H9 (cell line): ENCODE measurements at regions not wholly inside any gene's neighbourhood (a gene's known extent, or its start where the extent isn't known, plus 50 kb on each side); places are given as distances from the start of the nearest gene placed in this dataset.

Source experiments
- DNase-seq: peaks from one replicate; pipeline ENCODE4 v3.0.0-alpha.2; 2017
- H2AFZ ChIP-seq: one replicate; pipeline ENCODE4 v1.6.1; 2013; ENCODE audit warnings: mild to moderate bottlenecking, low read length, control low read depth, moderate library complexity
- H2AK5ac ChIP-seq: 2 replicates; pipeline ENCODE4 v1.6.1; 2013; ENCODE audit warnings: low read length, control low read depth, mixed read lengths; ENCODE audit not compliant: insufficient read length
- H2BK120ac ChIP-seq: one replicate; pipeline ENCODE4 v1.6.1; 2013; ENCODE audit warnings: low read depth, mild to moderate bottlenecking, low read length, control low read depth, inconsistent platforms; ENCODE audit not compliant: poor library complexity, severe bottlenecking
- H2BK12ac ChIP-seq: 2 replicates; pipeline ENCODE4 v1.6.1; 2013; ENCODE audit warnings: low read length, control low read depth, mixed read lengths, low read depth; ENCODE audit not compliant: insufficient read length
- H2BK15ac ChIP-seq: 2 replicates; pipeline ENCODE4 v1.6.1; 2013; ENCODE audit warnings: low read depth, low read length, control low read depth
- H2BK20ac ChIP-seq: one replicate; pipeline ENCODE4 v1.6.1; 2013; ENCODE audit warnings: low read depth, mild to moderate bottlenecking, low read length, control low read depth, inconsistent platforms; ENCODE audit not compliant: poor library complexity, severe bottlenecking
- H2BK5ac ChIP-seq: 2 replicates; pipeline ENCODE4 v1.6.1; 2013; ENCODE audit warnings: low read length, control low read depth, mixed read lengths; ENCODE audit not compliant: insufficient read length
- H3K14ac ChIP-seq: 2 replicates; pipeline ENCODE4 v1.6.1; 2013; ENCODE audit warnings: low read length, control low read depth; ENCODE audit not compliant: insufficient read depth
- H3K18ac ChIP-seq: 2 replicates; pipeline ENCODE4 v1.6.1; 2013; ENCODE audit warnings: low read depth, mild to moderate bottlenecking, mixed read lengths, low read length, control low read depth; ENCODE audit not compliant: insufficient read length
- H3K23ac ChIP-seq: 2 replicates; pipeline ENCODE4 v1.6.1; 2013; ENCODE audit warnings: low read length, control low read depth, mixed read lengths, low read depth; ENCODE audit not compliant: insufficient read length
- H3K23me2 ChIP-seq: 2 replicates; pipeline ENCODE4 v1.6.1; 2013; ENCODE audit warnings: low read depth, mild to moderate bottlenecking, mixed read lengths, low read length, control low read depth; ENCODE audit not compliant: insufficient read length, poor library complexity, severe bottlenecking
- H3K27ac ChIP-seq: 2 replicates; pipeline ENCODE4 v1.5.1; 2013; ENCODE audit warnings: low read length, control low read depth, mixed read lengths, low read depth; ENCODE audit not compliant: insufficient read length
- H3K27me3 ChIP-seq: 2 replicates; pipeline ENCODE4 v1.6.1; 2013; ENCODE audit warnings: low read length, control low read depth, inconsistent platforms; ENCODE audit not compliant: insufficient read depth
- H3K4ac ChIP-seq: 2 replicates; pipeline ENCODE4 v1.6.1; 2013; ENCODE audit warnings: low read depth, mild to moderate bottlenecking, control low read depth, inconsistent platforms, low read length, moderate library complexity
- H3K4me1 ChIP-seq: 2 replicates; pipeline ENCODE4 v1.6.1; 2013; ENCODE audit warnings: low read length, control low read depth, inconsistent platforms; ENCODE audit not compliant: insufficient read depth
- H3K4me2 ChIP-seq: 2 replicates; pipeline ENCODE4 v1.6.1; 2013; ENCODE audit warnings: low read length, control low read depth, mixed read lengths; ENCODE audit not compliant: insufficient read length, insufficient read depth
- H3K56ac ChIP-seq: 2 replicates; pipeline ENCODE4 v1.6.1; 2013; ENCODE audit warnings: low read depth, mild to moderate bottlenecking, mixed read lengths, low read length, control low read depth; ENCODE audit not compliant: insufficient read length
- H3K79me1 ChIP-seq: 2 replicates; pipeline ENCODE4 v1.6.1; 2013; ENCODE audit warnings: low read depth, mild to moderate bottlenecking, moderate library complexity, low read length, control low read depth, inconsistent platforms; ENCODE audit not compliant: insufficient read depth, poor library complexity, severe bottlenecking
- H3K79me2 ChIP-seq: 2 replicates; pipeline ENCODE4 v1.6.1; 2013; ENCODE audit warnings: low read length, control low read depth, inconsistent platforms; ENCODE audit not compliant: insufficient read depth
- H3K9ac ChIP-seq: 2 replicates; pipeline ENCODE4 v1.6.1; 2013; ENCODE audit warnings: low read length, control low read depth, mixed read lengths; ENCODE audit not compliant: insufficient read length; ENCODE audit errors: extremely low read depth
- H3K9me3 ChIP-seq: one replicate; pipeline ENCODE4 v1.6.1; 2013; ENCODE audit warnings: low read depth, low read length, inconsistent platforms; ENCODE audit not compliant: control insufficient read depth
- H3T11ph ChIP-seq: one replicate; pipeline ENCODE4 v1.6.1; 2013; ENCODE audit warnings: mild to moderate bottlenecking, low read length, control low read depth, inconsistent platforms
- H4K20me1 ChIP-seq: one replicate; pipeline ENCODE4 v1.6.1; 2013; ENCODE audit not compliant: control insufficient read depth, insufficient read length, insufficient read depth
- H4K5ac ChIP-seq: 2 replicates; pipeline ENCODE4 v1.6.1; 2013; ENCODE audit warnings: low read depth, mild to moderate bottlenecking, mixed read lengths, low read length, control low read depth; ENCODE audit not compliant: insufficient read length
- H4K8ac ChIP-seq: replicated peaks from 2 replicates; pipeline ENCODE4 v1.6.1; 2013; ENCODE audit warnings: low read length, control low read depth, mixed read lengths, low read depth; ENCODE audit not compliant: insufficient read length
- H4K91ac ChIP-seq: 2 replicates; pipeline ENCODE4 v1.6.1; 2013; ENCODE audit warnings: low read depth, mild to moderate bottlenecking, moderate library complexity, mixed read lengths, low read length, control low read depth; ENCODE audit not compliant: insufficient read length
- H3K27ac Mint-ChIP-seq, 3 experiments: 2 replicates in 2 of 3; 3 replicates in 1 of 3; pipeline ENCODE4 v1.8.0; 2020 to 2021; ENCODE audit warnings: mixed read lengths in 3 of 3, mild to moderate bottlenecking in 1 of 3, moderate library complexity in 1 of 3
- H3K27me3 Mint-ChIP-seq: 2 replicates; pipeline ENCODE4 v1.8.0; 2021; ENCODE audit warnings: low read depth, mild to moderate bottlenecking, moderate library complexity, mixed read lengths
- H3K36me3 Mint-ChIP-seq, 3 experiments: 2 replicates in 2 of 3; 3 replicates in 1 of 3; pipeline ENCODE4 v1.8.0; 2020 to 2021; ENCODE audit warnings: low read depth in 3 of 3, mixed read lengths in 3 of 3; ENCODE audit not compliant: insufficient read depth in 1 of 3
- H3K4me1 Mint-ChIP-seq, 2 experiments: 2 replicates each; pipeline ENCODE4 v1.8.0; 2020; ENCODE audit warnings: mixed read lengths in 2 of 2
- H3K4me3 Mint-ChIP-seq, 2 experiments: 2 replicates in 1 of 2; 3 replicates in 1 of 2; pipeline ENCODE4 v1.8.0; 2020 to 2021; ENCODE audit warnings: mild to moderate bottlenecking in 2 of 2, mixed read lengths in 2 of 2, moderate library complexity in 1 of 2
- H3K9me3 Mint-ChIP-seq, 2 experiments: 2 replicates in 1 of 2; 3 replicates in 1 of 2; pipeline ENCODE4 v1.8.0; 2020; ENCODE audit warnings: mild to moderate bottlenecking in 2 of 2, mixed read lengths in 2 of 2, moderate library complexity in 1 of 2
- WGBS: extraction: QIAGEN DNeasy Blood & Tissue Kit; methylation state at CpG from one replicate; pipeline ENCODE4 v1.1.7; 2013; ENCODE audit warnings: missing lambda C conversion rate, low lambda C conversion rate, mixed read lengths; ENCODE audit not compliant: insufficient read length; ENCODE audit errors: extremely low coverage; 5-methylcytosine and 5-hydroxymethylcytosine counted together
- TF ChIP-seq, protein P1 (sequence below): fragments of 200-600 bp; sonication (generic); conservative IDR thresholded peaks from 3 replicates; pipeline ENCODE4 v1.8.0; 2021; ENCODE audit warnings: antibody characterized with exemption, mild to moderate bottlenecking

DNA sequence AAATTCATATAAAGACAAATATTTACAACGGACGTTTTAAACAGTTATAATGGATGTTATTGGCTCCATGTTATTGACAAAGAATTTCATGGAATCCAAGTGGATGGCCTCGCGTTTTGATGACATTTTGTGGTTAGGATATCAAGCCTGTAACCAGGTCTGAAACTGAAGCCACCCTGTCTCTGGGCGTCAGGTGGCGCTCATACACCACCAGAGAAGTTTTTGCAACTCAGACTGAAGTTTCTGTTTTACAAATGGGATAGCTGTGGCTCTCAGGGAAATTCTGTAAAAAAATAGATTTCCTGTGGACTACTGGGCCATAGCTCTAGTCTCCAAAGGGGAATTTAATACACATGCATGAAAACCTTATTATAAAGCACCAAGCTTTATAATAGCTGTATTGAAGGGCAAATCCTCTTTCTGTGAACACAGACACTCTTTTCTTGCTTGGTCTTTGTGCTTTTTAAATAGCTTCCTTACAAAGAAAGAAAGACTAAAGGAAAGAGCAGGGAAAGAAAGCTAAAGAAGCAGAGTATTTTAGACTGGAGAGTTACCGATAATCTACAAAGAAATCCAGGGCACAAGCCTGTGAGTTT is 86.7 kb downstream of the C18orf54 start:
- peak; percentile 78 for DNase-seq
- Histone ChIP-seq H3K79me1 (no peaks in the 10 kb centered on the region), H3K4me2 (no peak overlapping the region)

More for the DNA sequence above, 86.7 kb downstream of the C18orf54 start:
- H2BK20ac ChIP-seq = no peak overlapping the region
- no peak overlapping the region for H2BK12ac ChIP-seq
- H3T11ph ChIP-seq = no peak overlapping the region
- WGBS = no CpG with 5 or more reads among the region's 7 CpGs
- H4K8ac ChIP-seq = no peak overlapping the region
- Mint-ChIP-seq H3K27ac (peak overlapping the region in 2 of 3 experiments; percentile 56 to 95; a peak in 5 of 7 replicates), H3K36me3 (peaks cover 4 to 17% (median 5%) of the 10 kb centered on the region in 3 experiments; a peak in 5 of 7 replicates), H3K27me3 (no peaks in the 10 kb centered on the region), H3K4me3 (no peak overlapping the region), H3K4me1 (peaks cover 17 to 27% of the 10 kb centered on the region in 2 experiments), H3K9me3 (peaks cover 2 to 11% of the 10 kb centered on the region in 2 experiments; a peak in 3 of 5 replicates)
- no peak overlapping the region for H4K91ac ChIP-seq
- H2AFZ ChIP-seq = no peak overlapping the region
- H3K9ac ChIP-seq = no peak overlapping the region
- no peak overlapping the region for H3K27ac ChIP-seq
- H3K79me2 ChIP-seq = no peaks in the 10 kb centered on the region
- no peak overlapping the region for H3K23ac ChIP-seq
- no peaks in the 10 kb centered on the region for H4K20me1 ChIP-seq
- no peaks in the 10 kb centered on the region for H3K23me2 ChIP-seq
- no peak overlapping the region for H2BK120ac ChIP-seq
- H4K5ac ChIP-seq = no peak overlapping the region
- no peak overlapping the region for H3K14ac ChIP-seq
- H3K56ac ChIP-seq = no peak overlapping the region
- H3K9me3 ChIP-seq = no peaks in the 10 kb centered on the region
- H3K4me1 ChIP-seq = no peaks in the 10 kb centered on the region
- H3K4ac ChIP-seq = no peak overlapping the region
- H2AK5ac ChIP-seq = no peak overlapping the region
- no peaks in the 10 kb centered on the region for H3K27me3 ChIP-seq
- no peak overlapping the region for H3K18ac ChIP-seq
- TF ChIP-seq, protein P1, sequence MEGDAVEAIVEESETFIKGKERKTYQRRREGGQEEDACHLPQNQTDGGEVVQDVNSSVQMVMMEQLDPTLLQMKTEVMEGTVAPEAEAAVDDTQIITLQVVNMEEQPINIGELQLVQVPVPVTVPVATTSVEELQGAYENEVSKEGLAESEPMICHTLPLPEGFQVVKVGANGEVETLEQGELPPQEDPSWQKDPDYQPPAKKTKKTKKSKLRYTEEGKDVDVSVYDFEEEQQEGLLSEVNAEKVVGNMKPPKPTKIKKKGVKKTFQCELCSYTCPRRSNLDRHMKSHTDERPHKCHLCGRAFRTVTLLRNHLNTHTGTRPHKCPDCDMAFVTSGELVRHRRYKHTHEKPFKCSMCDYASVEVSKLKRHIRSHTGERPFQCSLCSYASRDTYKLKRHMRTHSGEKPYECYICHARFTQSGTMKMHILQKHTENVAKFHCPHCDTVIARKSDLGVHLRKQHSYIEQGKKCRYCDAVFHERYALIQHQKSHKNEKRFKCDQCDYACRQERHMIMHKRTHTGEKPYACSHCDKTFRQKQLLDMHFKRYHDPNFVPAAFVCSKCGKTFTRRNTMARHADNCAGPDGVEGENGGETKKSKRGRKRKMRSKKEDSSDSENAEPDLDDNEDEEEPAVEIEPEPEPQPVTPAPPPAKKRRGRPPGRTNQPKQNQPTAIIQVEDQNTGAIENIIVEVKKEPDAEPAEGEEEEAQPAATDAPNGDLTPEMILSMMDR = peak; percentile 97
- no peak overlapping the region for H2BK5ac ChIP-seq
- no peak overlapping the region for H2BK15ac ChIP-seq
